H1 (cell line): ENCODE measurements at regions not wholly inside any gene's neighbourhood (a gene's known extent, or its start where the extent isn't known, plus 50 kb on each side); places are given as distances from the start of the nearest gene placed in this dataset.
A peak's percentile ranks its signal among the peaks of the same experiment; 100 is the strongest.

ENCODE experiments used
- CTCF ChIA-PET: fragments of 300-600 bp; sonication (Branson Sonifier 250); formaldehyde crosslinking; loops from one replicate; lab custom pipeline; 2021; ENCODE audit not compliant: partially characterized antibody; lab: Charles Lee
- POLR2A ChIA-PET: fragments of 300-600 bp; sonication (Branson Sonifier 250); formaldehyde crosslinking; loops from one replicate; lab custom pipeline; 2021; ENCODE audit warnings: inconsistent platforms; ENCODE audit not compliant: partially characterized antibody; lab: Charles Lee
- DNase-seq, 2 experiments: peaks; one replicate each; pipeline versions ENCODE4 v3.0.0 to v3.0.0-alpha.2; 2010 to 2022; ENCODE audit warnings: low spot score in 2 of 2, low read depth in 1 of 2, mixed read lengths in 1 of 2
- FAIRE-seq: peaks from 2 replicates; lab custom pipeline; 2011; peaks lifted over from hg19 to GRCh38; lab: Jason Lieb, UNC
- H2AFZ ChIP-seq: 2 replicates; pipeline ENCODE4 v1.8.1; 2012; ENCODE audit warnings: low read length, inconsistent platforms
- H2AK5ac ChIP-seq: 2 replicates; pipeline ENCODE4 v1.6.1; 2013; ENCODE audit warnings: low read depth, low read length
- H2BK120ac ChIP-seq: replicated peaks from 2 replicates; pipeline ENCODE3; 2013; ENCODE audit warnings: low read depth, low read length, inconsistent platforms
- H2BK12ac ChIP-seq: 2 replicates; pipeline ENCODE4 v1.6.1; 2013; ENCODE audit warnings: low read depth, low read length
- H2BK15ac ChIP-seq: 2 replicates; pipeline ENCODE4 v1.6.1; 2013; ENCODE audit warnings: low read length
- H2BK20ac ChIP-seq: 2 replicates; pipeline ENCODE4 v1.6.1; 2013; ENCODE audit warnings: low read length
- H2BK5ac ChIP-seq: 2 replicates; pipeline ENCODE4 v1.6.1; 2013; ENCODE audit warnings: low read depth, low read length
- H3K14ac ChIP-seq: 2 replicates; pipeline ENCODE4 v1.6.1; 2013; ENCODE audit warnings: inconsistent platforms; ENCODE audit not compliant: insufficient read length
- H3K18ac ChIP-seq: 2 replicates; pipeline ENCODE4 v1.6.1; 2013; ENCODE audit warnings: low read length; ENCODE audit errors: extremely low read depth
- H3K23ac ChIP-seq: 2 replicates; pipeline ENCODE4 v1.6.1; 2013; ENCODE audit warnings: inconsistent platforms; ENCODE audit not compliant: insufficient read length
- H3K23me2 ChIP-seq: 2 replicates; pipeline ENCODE4 v1.6.1; 2013; ENCODE audit warnings: low read depth, low read length
- H3K27ac ChIP-seq: 2 replicates; pipeline ENCODE4 v1.6.1; 2011; ENCODE audit warnings: low read depth, low read length, inconsistent platforms
- H3K27me3 ChIP-seq, 4 experiments: replicated peaks in 1 of 4; 1 replicate in 1 of 4; 2 replicates in 3 of 4; pipeline versions ENCODE4 v1.6.1 to v1.8.1; 2011 to 2013; ENCODE audit warnings: low read length in 3 of 4, mild to moderate bottlenecking in 3 of 4, inconsistent platforms in 2 of 4, mixed read lengths in 2 of 4, moderate library complexity in 1 of 4; ENCODE audit not compliant: control insufficient read depth in 3 of 4, insufficient read depth in 3 of 4; ENCODE audit errors: extremely low read depth in 1 of 4
- H3K36me3 ChIP-seq, 4 experiments: 2 replicates each; pipeline versions ENCODE4 v1.6.1 to v1.8.1; 2011 to 2013; ENCODE audit warnings: mild to moderate bottlenecking in 4 of 4, low read length in 3 of 4, moderate library complexity in 2 of 4, control low read depth in 1 of 4, inconsistent platforms in 1 of 4; ENCODE audit not compliant: insufficient read depth in 4 of 4, control insufficient read depth in 2 of 4
- H3K4ac ChIP-seq: replicated peaks from 2 replicates; pipeline ENCODE3; 2013; ENCODE audit warnings: low read length, low read depth, mixed read lengths, inconsistent platforms; ENCODE audit not compliant: insufficient read length
- H3K4me1 ChIP-seq, 4 experiments: replicated peaks in 1 of 4; 1 replicate in 1 of 4; 2 replicates in 3 of 4; pipeline versions ENCODE4 v1.6.1 to v1.8.1; 2011 to 2013; ENCODE audit warnings: low read length in 3 of 4, inconsistent platforms in 2 of 4, mixed read lengths in 1 of 4; ENCODE audit not compliant: insufficient read depth in 4 of 4, control insufficient read depth in 3 of 4
- H3K4me2 ChIP-seq, 2 experiments: 2 replicates each; pipeline versions ENCODE4 v1.6.1 to v1.8.1; 2011 to 2013; ENCODE audit warnings: low read depth in 2 of 2, low read length in 2 of 2, control low read depth in 1 of 2, inconsistent platforms in 1 of 2, mild to moderate bottlenecking in 1 of 2; ENCODE audit not compliant: insufficient read depth in 1 of 2
- H3K4me3 ChIP-seq, 4 experiments: fragments of 200-600, 300-600 bp in 1 of 4; sonication (generic), shearing (Covaris generic), sonication (Bioruptor Twin) in 1 of 4; 2 replicates each; pipeline versions ENCODE4 v1.5.1 to v1.8.1; 2011 to 2016; ENCODE audit warnings: low read length in 4 of 4, low read depth in 3 of 4, control low read depth in 2 of 4, inconsistent platforms in 2 of 4, mild to moderate bottlenecking in 2 of 4, mixed read lengths in 1 of 4, moderate library complexity in 1 of 4; ENCODE audit not compliant: insufficient read depth in 2 of 4; ENCODE audit errors: extremely low read depth in 1 of 4
- H3K56ac ChIP-seq: replicated peaks from 2 replicates; pipeline ENCODE3; 2013; ENCODE audit warnings: low read depth, mild to moderate bottlenecking, mixed read lengths, low read length, inconsistent platforms; ENCODE audit not compliant: insufficient read length
- H3K79me1 ChIP-seq: 2 replicates; pipeline ENCODE4 v1.6.1; 2013; ENCODE audit warnings: low read depth, low read length, control low read depth
- H3K79me2 ChIP-seq, 2 experiments: 2 replicates each; pipeline versions ENCODE4 v1.6.1 to v1.8.1; 2012 to 2013; ENCODE audit warnings: low read length in 2 of 2, mild to moderate bottlenecking in 2 of 2, inconsistent platforms in 1 of 2; ENCODE audit not compliant: insufficient read depth in 2 of 2, control insufficient read depth in 1 of 2
- H3K9ac ChIP-seq, 4 experiments: replicated peaks in 1 of 4; 1 replicate in 1 of 4; 2 replicates in 3 of 4; pipeline versions ENCODE4 v1.6.1 to v1.8.1; 2011 to 2013; ENCODE audit warnings: low read depth in 3 of 4, low read length in 3 of 4, control low read depth in 2 of 4, mild to moderate bottlenecking in 2 of 4, moderate library complexity in 2 of 4, inconsistent platforms in 1 of 4; ENCODE audit errors: extremely low read depth in 1 of 4
- H3K9me3 ChIP-seq, 2 experiments: 2 replicates each; pipeline versions ENCODE4 v1.6.1 to v1.8.1; 2012 to 2013; ENCODE audit warnings: mild to moderate bottlenecking in 2 of 2, moderate library complexity in 2 of 2, control low read depth in 1 of 2, inconsistent platforms in 1 of 2, low read depth in 1 of 2, low read length in 1 of 2, mixed read lengths in 1 of 2; ENCODE audit not compliant: insufficient read depth in 2 of 2
- H4K20me1 ChIP-seq, 2 experiments: replicated peaks in 1 of 2; 2 replicates each; pipeline versions ENCODE3 to v1.8.1; 2011 to 2013; ENCODE audit warnings: inconsistent platforms in 2 of 2, low read length in 2 of 2, mild to moderate bottlenecking in 1 of 2; ENCODE audit not compliant: insufficient read depth in 2 of 2, control insufficient read depth in 1 of 2
- H4K5ac ChIP-seq: 2 replicates; pipeline ENCODE4 v1.6.1; 2013; ENCODE audit warnings: low read length, low read depth, mixed read lengths, inconsistent platforms; ENCODE audit not compliant: insufficient read length
- H4K8ac ChIP-seq: 2 replicates; pipeline ENCODE4 v1.8.0; 2013; ENCODE audit warnings: mild to moderate bottlenecking, moderate library complexity, low read length, inconsistent platforms; ENCODE audit not compliant: insufficient read depth; ENCODE audit errors: extremely low read depth
- H4K91ac ChIP-seq: replicated peaks from 2 replicates; pipeline ENCODE3; 2013; ENCODE audit warnings: low read length, mixed read lengths, inconsistent platforms; ENCODE audit not compliant: insufficient read length
- CTBP2 ChIP-seq: IDR thresholded peaks from 2 replicates; pipeline ENCODE4 v1.7.0; 2011; ENCODE audit warnings: borderline replicate concordance, mild to moderate bottlenecking, moderate library complexity, mixed read lengths, low read length; ENCODE audit not compliant: insufficient read depth, insufficient read length
- E2F6 ChIP-seq: IDR thresholded peaks from 2 replicates; pipeline ENCODE4 v1.6.1; 2012; ENCODE audit warnings: inconsistent platforms
- EGR1 ChIP-seq: IDR thresholded peaks from 2 replicates; pipeline ENCODE4 v1.6.1; 2011; ENCODE audit warnings: low read depth, low read length, borderline replicate concordance
- KDM4A ChIP-seq: IDR thresholded peaks from one replicate; pipeline ENCODE4 v1.7.1; 2012; ENCODE audit warnings: low read depth, mild to moderate bottlenecking, moderate library complexity, low read length, inconsistent platforms; ENCODE audit not compliant: severe bottlenecking
- NANOG ChIP-seq: IDR thresholded peaks from 2 replicates; pipeline ENCODE4 v1.6.1; 2011; ENCODE audit warnings: low read length, low read depth, mild to moderate bottlenecking, inconsistent platforms; ENCODE audit not compliant: insufficient read depth, poor library complexity, severe bottlenecking
- NRF1 ChIP-seq: IDR thresholded peaks from 2 replicates; pipeline ENCODE4 v1.6.1; 2011; ENCODE audit warnings: mild to moderate bottlenecking, low read depth, low read length, improper control_type of control experiment
- RAD21 ChIP-seq, 2 experiments: IDR thresholded peaks in 1 of 2; conservative IDR thresholded peaks in 1 of 2; 2 replicates each; pipeline ENCODE4 v1.6.1; 2011; ENCODE audit warnings: low read depth in 2 of 2, low read length in 2 of 2, improper control_type of control experiment in 1 of 2, inconsistent platforms in 1 of 2, mild to moderate bottlenecking in 1 of 2, moderate library complexity in 1 of 2
- RFX5 ChIP-seq: IDR thresholded peaks from 2 replicates; pipeline ENCODE4 v1.6.1; 2011; ENCODE audit warnings: low read depth, low read length, improper control_type of control experiment, borderline replicate concordance
- SIN3A ChIP-seq, 2 experiments: IDR thresholded peaks in 1 of 2; conservative IDR thresholded peaks in 1 of 2; 2 replicates each; pipeline ENCODE4 v1.6.1; 2011 to 2012; ENCODE audit warnings: low read length in 2 of 2, improper control_type of control experiment in 1 of 2, low read depth in 1 of 2, mild to moderate bottlenecking in 1 of 2
- SRF ChIP-seq: IDR thresholded peaks from 2 replicates; pipeline ENCODE4 v1.6.1; 2011; ENCODE audit warnings: mild to moderate bottlenecking, low read depth, low read length, moderate library complexity
- TAF1 ChIP-seq: IDR thresholded peaks from 2 replicates; pipeline ENCODE4 v1.6.1; 2011; ENCODE audit warnings: mild to moderate bottlenecking, low read depth, low read length
- TAF7 ChIP-seq: optimal IDR thresholded peaks from 2 replicates; pipeline ENCODE3; 2011; ENCODE audit warnings: low read depth, mild to moderate bottlenecking, inconsistent platforms, low read length, moderate library complexity, borderline replicate concordance
- WGBS, 2 experiments: shearing (Covaris generic) in 1 of 2; methylation state at CpG; one replicate each; pipeline versions ENCODE4 v1.1.6 to v1.1.7; 2013 to 2015; ENCODE audit warnings: low lambda C conversion rate in 2 of 2, mixed read lengths in 2 of 2, inconsistent platforms in 1 of 2, low coverage in 1 of 2, missing lambda C conversion rate in 1 of 2; ENCODE audit not compliant: insufficient replicate concordance in 2 of 2, insufficient coverage in 1 of 2, insufficient read length in 1 of 2; ENCODE audit errors: extremely low coverage in 1 of 2, missing lambda C conversion rate in 1 of 2; 5-methylcytosine and 5-hydroxymethylcytosine counted together

DNA sequence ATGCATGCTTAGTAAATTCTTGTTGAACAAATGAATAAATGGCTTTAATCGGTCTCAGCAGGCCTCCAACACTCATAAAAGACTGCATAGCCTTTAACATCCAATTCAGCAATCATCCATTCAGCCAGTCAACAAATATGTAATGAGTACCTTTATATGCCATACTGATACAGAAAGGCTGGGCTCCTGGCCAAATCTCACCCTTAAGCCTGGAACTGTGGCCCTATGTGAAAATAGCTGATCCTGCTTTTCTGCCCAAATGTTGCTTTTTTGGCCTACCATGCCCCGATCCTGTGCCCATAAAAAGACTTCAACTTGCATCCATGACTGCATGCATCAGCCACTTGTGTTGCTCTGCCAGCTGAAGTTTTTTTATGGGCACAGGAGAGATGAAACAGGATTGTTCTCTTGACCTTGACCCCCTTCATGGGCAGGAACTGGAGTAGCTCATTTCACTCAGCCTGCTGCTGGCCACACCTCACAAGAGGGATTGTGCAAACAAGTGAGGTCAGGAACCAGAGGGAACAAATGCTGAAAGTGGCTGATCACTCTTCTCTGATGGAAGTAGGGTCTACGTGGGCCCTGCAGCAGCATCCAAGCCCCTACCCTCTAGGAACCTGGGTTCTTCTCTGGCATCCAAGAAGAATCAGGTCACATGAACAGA, 75.6 kb downstream of the NPY1R start:
- no peak overlapping the region for H3K23ac ChIP-seq
- no peak overlapping the region for H3K14ac ChIP-seq
- no peak for FAIRE-seq
- H2AK5ac ChIP-seq = no peak overlapping the region
- H4K5ac ChIP-seq = no peak overlapping the region
- no peak overlapping the region for H2BK5ac ChIP-seq
- no peak overlapping the region for H3K9ac ChIP-seq
- no peaks in the 10 kb centered on the region for H4K20me1 ChIP-seq
- H3K4me1 ChIP-seq = no peaks in the 10 kb centered on the region; a peak in 1 of 7 replicates
- WGBS, 2 experiments = 90% methylated on average over 3 of the region's 3 CpGs; no CpG with 5 or more reads in 1 of the 2 experiments
- no peaks in the 10 kb centered on the region for H3K79me2 ChIP-seq
- H3K27me3 ChIP-seq = no peaks in the 10 kb centered on the region
- H4K91ac ChIP-seq = no peak overlapping the region
- no peak overlapping the region for H2BK120ac ChIP-seq
- ChIA-PET POLR2A (no interaction called here), CTCF (no interaction called here)
- H2BK15ac ChIP-seq = no peak overlapping the region
- H3K23me2 ChIP-seq = no peaks in the 10 kb centered on the region; the same call in 1 of the 2 replicates
- no peak overlapping the region for H3K4me3 ChIP-seq
- H2AFZ ChIP-seq = peak overlapping the region; percentile 76; the same call in 1 of the 2 replicates
- no peak overlapping the region for H2BK20ac ChIP-seq
- H2BK12ac ChIP-seq = no peak overlapping the region
- DNase-seq = no peak
- H3K56ac ChIP-seq = no peak overlapping the region
- H3K27ac ChIP-seq = no peak overlapping the region
- H3K4ac ChIP-seq = no peak overlapping the region
- H3K4me2 ChIP-seq = no peak overlapping the region
- no peak overlapping the region for H4K8ac ChIP-seq
- no peaks in the 10 kb centered on the region for H3K9me3 ChIP-seq
- no peak overlapping the region for H3K18ac ChIP-seq
- no peaks in the 10 kb centered on the region for H3K79me1 ChIP-seq
- no peaks in the 10 kb centered on the region for H3K36me3 ChIP-seq
- TF ChIP-seq SRF = no peak
- no peak for TF ChIP-seq CTBP2
- no peak for TF ChIP-seq NRF1
- TF ChIP-seq RFX5 = no peak
- TF ChIP-seq EGR1 = no peak
- TF ChIP-seq RAD21 (IDR thresholded peaks at IDR 0.05 in 1 of 2, conservative IDR thresholded peaks at IDR 0.05 in 1 of 2; ENCODE audit: low read depth in 2 of 2, low read length in 2 of 2) = no peak
- no peak for TF ChIP-seq TAF1
- TF ChIP-seq TAF7 = no peak
- TF ChIP-seq NANOG = no peak
- TF ChIP-seq SIN3A (conservative IDR thresholded peaks at IDR 0.05 in 1 of 2, IDR thresholded peaks at IDR 0.05 in 1 of 2; ENCODE audit: low read depth in 1 of 2, low read length in 2 of 2) = no peak
- no peak for TF ChIP-seq KDM4A
- no peak for TF ChIP-seq E2F6
